Osteocyte (in vitro differentiated cells): ENCODE measurements at regions not wholly inside any gene's neighbourhood (a gene's known extent, or its start where the extent isn't known, plus 50 kb on each side); places are given as distances from the start of the nearest gene placed in this dataset.

Source experiments
- DNase-seq: peaks from one replicate; pipeline ENCODE4 v3.0.0; 2021; ENCODE audit warnings: mixed read lengths; ENCODE audit not compliant: unreplicated experiment; ENCODE audit errors: extremely low spot score
- H3K27ac Mint-ChIP-seq: one replicate; pipeline ENCODE4 v1.8.0; 2021; ENCODE audit warnings: mild to moderate bottlenecking, mixed read lengths; ENCODE audit not compliant: unreplicated experiment
- H3K27me3 Mint-ChIP-seq: one replicate; pipeline ENCODE4 v1.8.0; 2021; ENCODE audit warnings: mixed read lengths; ENCODE audit not compliant: unreplicated experiment
- H3K36me3 Mint-ChIP-seq: one replicate; pipeline ENCODE4 v1.8.0; 2021; ENCODE audit warnings: mixed read lengths; ENCODE audit not compliant: unreplicated experiment
- H3K4me1 Mint-ChIP-seq: one replicate; pipeline ENCODE4 v1.8.0; 2021; ENCODE audit warnings: mixed read lengths; ENCODE audit not compliant: unreplicated experiment
- H3K4me3 Mint-ChIP-seq: one replicate; pipeline ENCODE4 v1.8.0; 2021; ENCODE audit warnings: mild to moderate bottlenecking, moderate library complexity, mixed read lengths; ENCODE audit not compliant: unreplicated experiment
- H3K9me3 Mint-ChIP-seq: one replicate; pipeline ENCODE4 v1.8.0; 2021; ENCODE audit warnings: mixed read lengths; ENCODE audit not compliant: unreplicated experiment
- TF ChIP-seq, protein P1 (sequence below): fragments of 200-600 bp; sonication (generic); IDR thresholded peaks from 2 replicates; pipeline ENCODE4 v1.5.0; 2021; ENCODE audit warnings: antibody characterized with exemption, mild to moderate bottlenecking, moderate library complexity

DNA sequence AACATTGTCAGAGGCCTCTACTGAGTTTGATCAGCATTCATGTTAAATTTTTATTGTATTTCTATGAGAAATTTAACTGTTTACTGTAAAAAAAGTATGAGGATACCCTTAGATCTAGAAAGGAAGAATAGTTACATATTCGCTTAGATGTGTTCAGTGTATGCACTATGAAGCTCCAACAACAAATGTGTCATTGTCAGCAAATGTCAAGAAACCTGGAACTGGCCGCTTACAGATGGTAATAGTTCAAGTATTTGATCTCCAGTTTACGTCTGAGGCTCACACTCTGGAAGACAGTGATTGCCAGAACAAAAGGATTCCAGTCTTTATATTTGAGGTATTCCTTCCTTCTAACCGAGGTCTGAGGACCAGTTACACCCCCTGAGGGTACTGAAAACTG, 921.2 kb upstream of the LRRTM1 start:
- H3K27ac Mint-ChIP-seq: no peak overlapping the region
- no peaks in the 10 kb centered on the region for H3K27me3 Mint-ChIP-seq
- TF ChIP-seq, protein P1, sequence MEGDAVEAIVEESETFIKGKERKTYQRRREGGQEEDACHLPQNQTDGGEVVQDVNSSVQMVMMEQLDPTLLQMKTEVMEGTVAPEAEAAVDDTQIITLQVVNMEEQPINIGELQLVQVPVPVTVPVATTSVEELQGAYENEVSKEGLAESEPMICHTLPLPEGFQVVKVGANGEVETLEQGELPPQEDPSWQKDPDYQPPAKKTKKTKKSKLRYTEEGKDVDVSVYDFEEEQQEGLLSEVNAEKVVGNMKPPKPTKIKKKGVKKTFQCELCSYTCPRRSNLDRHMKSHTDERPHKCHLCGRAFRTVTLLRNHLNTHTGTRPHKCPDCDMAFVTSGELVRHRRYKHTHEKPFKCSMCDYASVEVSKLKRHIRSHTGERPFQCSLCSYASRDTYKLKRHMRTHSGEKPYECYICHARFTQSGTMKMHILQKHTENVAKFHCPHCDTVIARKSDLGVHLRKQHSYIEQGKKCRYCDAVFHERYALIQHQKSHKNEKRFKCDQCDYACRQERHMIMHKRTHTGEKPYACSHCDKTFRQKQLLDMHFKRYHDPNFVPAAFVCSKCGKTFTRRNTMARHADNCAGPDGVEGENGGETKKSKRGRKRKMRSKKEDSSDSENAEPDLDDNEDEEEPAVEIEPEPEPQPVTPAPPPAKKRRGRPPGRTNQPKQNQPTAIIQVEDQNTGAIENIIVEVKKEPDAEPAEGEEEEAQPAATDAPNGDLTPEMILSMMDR: no peak
- no peak for DNase-seq
- no peaks in the 10 kb centered on the region for H3K4me1 Mint-ChIP-seq
- H3K36me3 Mint-ChIP-seq: no peaks in the 10 kb centered on the region
- no peak overlapping the region for H3K4me3 Mint-ChIP-seq
- peaks cover 8% of the 10 kb centered on the region for H3K9me3 Mint-ChIP-seq

GRCh38 chr2:81213598-81213997, 909.0 kb upstream of the LRRTM1 start:
- Mint-ChIP-seq H3K4me3 (no peak overlapping the region), H3K27me3 (no peaks in the 10 kb centered on the region), H3K27ac (no peak overlapping the region), H3K36me3 (no peaks in the 10 kb centered on the region), H3K4me1 (no peaks in the 10 kb centered on the region), H3K9me3 (peaks cover 21% of the 10 kb centered on the region)
- TF ChIP-seq, protein P1: no peak
- no peak for DNase-seq

DNA sequence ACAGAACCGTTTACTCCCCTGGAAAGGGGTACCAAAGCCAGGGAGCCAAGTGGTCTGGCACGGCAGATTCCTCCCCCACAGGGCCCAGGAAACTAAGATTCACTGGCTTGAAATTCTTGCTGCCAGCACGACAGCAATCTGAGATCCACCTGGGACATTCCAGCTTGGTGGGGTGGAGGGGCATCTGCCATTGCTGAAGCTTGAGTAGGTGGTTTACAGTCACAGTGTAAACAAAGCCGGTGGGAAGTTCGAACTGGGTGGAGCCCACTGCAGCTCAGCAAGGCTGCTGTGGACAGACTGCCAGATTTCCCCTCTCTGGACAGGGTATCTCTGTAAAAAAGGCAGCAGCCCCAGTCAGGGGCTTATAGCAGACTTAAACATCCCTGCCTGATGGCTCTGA, 901.7 kb upstream of the LRRTM1 start:
- no peak for DNase-seq
- Mint-ChIP-seq H3K36me3 (no peaks in the 10 kb centered on the region), H3K27ac (no peak overlapping the region), H3K9me3 (peaks cover 28% of the 10 kb centered on the region), H3K4me3 (no peak overlapping the region), H3K27me3 (no peaks in the 10 kb centered on the region), H3K4me1 (no peaks in the 10 kb centered on the region)
- TF ChIP-seq, protein P1: no peak

GRCh38 chr2:81196933-81197628, 892.5 kb upstream of the LRRTM1 start:
- H3K4me1 Mint-ChIP-seq: no peaks in the 10 kb centered on the region
- H3K36me3 Mint-ChIP-seq: no peaks in the 10 kb centered on the region
- no peaks in the 10 kb centered on the region for H3K9me3 Mint-ChIP-seq
- H3K4me3 Mint-ChIP-seq: no peak overlapping the region
- TF ChIP-seq, protein P1: no peak
- peak; percentile 75 for DNase-seq
- no peak overlapping the region for H3K27ac Mint-ChIP-seq
- no peaks in the 10 kb centered on the region for H3K27me3 Mint-ChIP-seq

DNA sequence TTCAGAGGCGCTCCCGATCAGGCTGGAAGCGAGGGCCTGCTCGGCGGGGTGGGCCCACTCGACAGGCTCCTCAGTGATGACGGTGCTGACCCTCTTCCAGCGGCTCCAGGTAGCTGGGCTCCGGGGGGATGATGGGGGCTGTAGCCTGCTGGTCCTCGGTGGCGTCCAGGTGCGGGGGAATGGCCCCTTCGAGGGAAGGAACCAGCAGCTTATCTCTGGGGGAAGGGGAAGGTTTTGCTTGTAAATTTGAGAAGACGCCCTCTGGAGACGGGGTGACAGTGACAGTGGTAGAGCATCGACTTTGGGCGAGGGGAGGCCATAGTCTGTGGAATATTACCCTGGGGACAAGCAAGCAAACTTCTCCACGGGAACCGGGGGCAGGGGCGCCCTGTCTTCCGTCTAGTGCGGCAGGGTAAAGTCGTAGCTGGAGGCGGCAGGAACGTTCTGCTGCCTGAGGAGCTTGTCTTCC, 891.9 kb upstream of the LRRTM1 start:
- Mint-ChIP-seq H3K9me3 (peaks cover 6% of the 10 kb centered on the region), H3K27me3 (no peaks in the 10 kb centered on the region), H3K36me3 (no peaks in the 10 kb centered on the region), H3K4me3 (no peak overlapping the region), H3K4me1 (no peaks in the 10 kb centered on the region), H3K27ac (no peak overlapping the region)
- TF ChIP-seq, protein P1: no peak
- DNase-seq: peak; percentile 84
